ENCODE measurements at regions not wholly inside any gene's neighbourhood (a gene's known extent, or its start where the extent isn't known, plus 50 kb on each side); places are given as distances from the start of the nearest gene placed in this dataset.

DNA sequence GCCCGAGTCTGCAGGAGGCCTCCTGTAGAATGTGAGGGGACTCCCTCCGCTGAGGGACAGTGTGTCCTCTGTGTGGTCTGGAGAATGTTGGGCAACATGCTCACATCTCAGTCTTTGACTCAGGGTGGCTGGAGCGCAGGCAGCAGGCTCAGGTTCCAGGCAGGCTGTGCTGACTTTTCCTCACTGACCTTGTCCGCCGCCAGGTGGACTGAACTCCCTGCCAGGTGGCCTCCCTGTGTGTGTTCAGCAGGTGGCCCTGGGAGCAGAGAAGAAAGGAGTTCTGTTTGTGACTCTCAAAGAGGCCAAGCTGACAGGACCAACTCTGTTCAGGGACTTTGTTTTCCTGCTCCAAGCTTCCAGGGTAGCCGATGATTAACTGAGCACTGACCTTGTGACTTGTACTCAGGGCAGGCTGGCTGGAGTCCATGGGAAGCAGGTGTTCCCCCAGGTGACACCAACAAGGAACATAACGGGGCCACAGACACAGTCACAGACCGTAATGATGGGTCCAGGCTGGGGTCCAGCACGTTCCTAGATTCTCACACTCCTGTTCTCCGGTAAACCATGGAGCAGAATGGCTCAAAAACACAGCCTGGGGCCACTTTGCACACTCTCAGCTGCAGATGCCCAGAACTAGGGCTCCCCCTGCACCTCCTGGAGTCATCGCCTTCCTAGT is 439.8 kb downstream of the RNF144A start:
- Histone ChIP-seq H3K4me3 (no peak overlapping the region), H3K27ac (no peak overlapping the region), H3K4me1 (no peaks in the 10 kb centered on the region), H3K27me3 (no peaks in the 10 kb centered on the region), H3K9me3 (no peaks in the 10 kb centered on the region), H3K36me3 (no peaks in the 10 kb centered on the region)
- TF ChIP-seq, protein P1, sequence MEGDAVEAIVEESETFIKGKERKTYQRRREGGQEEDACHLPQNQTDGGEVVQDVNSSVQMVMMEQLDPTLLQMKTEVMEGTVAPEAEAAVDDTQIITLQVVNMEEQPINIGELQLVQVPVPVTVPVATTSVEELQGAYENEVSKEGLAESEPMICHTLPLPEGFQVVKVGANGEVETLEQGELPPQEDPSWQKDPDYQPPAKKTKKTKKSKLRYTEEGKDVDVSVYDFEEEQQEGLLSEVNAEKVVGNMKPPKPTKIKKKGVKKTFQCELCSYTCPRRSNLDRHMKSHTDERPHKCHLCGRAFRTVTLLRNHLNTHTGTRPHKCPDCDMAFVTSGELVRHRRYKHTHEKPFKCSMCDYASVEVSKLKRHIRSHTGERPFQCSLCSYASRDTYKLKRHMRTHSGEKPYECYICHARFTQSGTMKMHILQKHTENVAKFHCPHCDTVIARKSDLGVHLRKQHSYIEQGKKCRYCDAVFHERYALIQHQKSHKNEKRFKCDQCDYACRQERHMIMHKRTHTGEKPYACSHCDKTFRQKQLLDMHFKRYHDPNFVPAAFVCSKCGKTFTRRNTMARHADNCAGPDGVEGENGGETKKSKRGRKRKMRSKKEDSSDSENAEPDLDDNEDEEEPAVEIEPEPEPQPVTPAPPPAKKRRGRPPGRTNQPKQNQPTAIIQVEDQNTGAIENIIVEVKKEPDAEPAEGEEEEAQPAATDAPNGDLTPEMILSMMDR (IDR thresholded peaks at IDR 0.05) = no peak
- DNase-seq (ENCODE audit: low spot score) = no peak

DNA sequence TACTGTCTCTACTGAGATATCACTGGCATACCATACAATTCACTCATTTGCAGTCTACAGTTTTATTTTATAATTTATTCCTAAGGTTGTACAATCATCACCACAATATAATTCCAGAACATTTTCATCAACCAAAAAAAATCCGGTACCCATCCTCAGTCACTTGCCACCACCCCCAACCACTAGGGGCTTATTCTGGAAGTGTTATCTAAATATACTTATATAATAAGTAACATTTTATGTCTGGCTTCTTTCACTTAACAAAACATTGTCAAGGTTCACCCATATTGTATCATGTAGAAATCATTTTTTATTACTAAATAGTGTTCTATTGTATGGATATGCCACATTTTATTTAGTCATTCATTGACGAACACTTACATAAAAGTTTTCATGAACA is 440.8 kb downstream of the RNF144A start:
- TF ChIP-seq, protein P1 (IDR thresholded peaks at IDR 0.05) = no peak
- no peaks in the 10 kb centered on the region for H3K27me3 ChIP-seq
- no peak for DNase-seq (ENCODE audit: low spot score)
- no peak overlapping the region for H3K4me3 ChIP-seq
- no peaks in the 10 kb centered on the region for H3K4me1 ChIP-seq
- no peaks in the 10 kb centered on the region for H3K36me3 ChIP-seq
- H3K27ac ChIP-seq = no peak overlapping the region
- no peaks in the 10 kb centered on the region for H3K9me3 ChIP-seq

DNA sequence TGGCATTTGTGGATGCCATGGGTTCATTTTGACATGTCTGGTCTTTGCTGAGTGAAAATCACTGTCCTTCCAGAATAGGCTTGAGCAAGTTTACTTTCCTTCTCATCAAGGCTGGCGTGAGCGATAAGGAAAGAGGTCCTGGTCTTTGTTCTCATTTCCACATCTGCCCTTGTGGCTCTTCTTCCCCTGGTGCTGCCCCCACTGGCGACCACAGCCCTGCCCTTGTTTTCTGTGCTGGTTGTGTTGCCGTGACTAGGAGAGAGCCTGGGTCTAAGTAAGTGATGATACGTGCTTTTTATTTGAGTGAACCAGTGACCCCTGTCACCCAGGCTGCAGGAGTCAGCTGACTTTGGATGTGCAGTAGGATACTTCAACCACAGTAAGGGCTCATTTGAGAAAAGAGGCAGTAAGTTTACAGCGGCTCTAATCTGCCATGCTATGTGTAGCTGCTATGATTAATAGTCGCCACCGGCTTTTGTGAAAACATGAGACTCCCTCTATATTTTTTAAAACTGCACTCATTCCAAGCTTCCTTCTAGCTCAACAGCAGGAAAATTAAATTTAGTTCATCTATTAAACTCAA is 441.7 kb downstream of the RNF144A start:
- no peaks in the 10 kb centered on the region for H3K36me3 ChIP-seq
- no peaks in the 10 kb centered on the region for H3K9me3 ChIP-seq
- no peaks in the 10 kb centered on the region for H3K27me3 ChIP-seq
- no peak for DNase-seq (ENCODE audit: low spot score)
- TF ChIP-seq, protein P1 (IDR thresholded peaks at IDR 0.05) = no peak
- H3K27ac ChIP-seq = no peak overlapping the region
- H3K4me3 ChIP-seq = no peak overlapping the region
- no peaks in the 10 kb centered on the region for H3K4me1 ChIP-seq

DNA sequence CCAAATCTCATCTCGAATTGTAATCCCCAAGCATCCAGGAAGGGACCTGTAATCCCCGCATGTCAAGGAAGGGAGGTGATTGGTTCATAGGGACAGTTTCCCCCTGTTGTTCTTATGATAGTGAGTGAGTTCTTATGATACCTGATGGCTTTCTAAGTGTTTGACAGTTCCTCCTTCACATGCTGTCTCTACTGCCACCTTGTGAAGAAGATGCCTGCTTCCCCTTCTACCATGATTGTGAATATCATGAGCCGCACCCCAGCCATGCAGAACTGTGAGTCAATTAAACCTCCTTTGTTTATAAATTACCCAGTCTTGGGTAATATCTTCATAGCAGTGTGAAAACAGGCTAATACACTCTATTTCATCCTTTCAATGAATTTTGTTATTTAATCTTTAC is 446.7 kb downstream of the RNF144A start:
- H3K27ac ChIP-seq = no peak overlapping the region
- DNase-seq (ENCODE audit: low spot score) = no peak
- no peaks in the 10 kb centered on the region for H3K36me3 ChIP-seq
- H3K4me3 ChIP-seq = no peak overlapping the region
- TF ChIP-seq, protein P1 (IDR thresholded peaks at IDR 0.05) = no peak
- no peaks in the 10 kb centered on the region for H3K4me1 ChIP-seq
- peaks cover 0 to 18% of the 10 kb centered on the region in 2 donors for H3K9me3 ChIP-seq
- no peaks in the 10 kb centered on the region for H3K27me3 ChIP-seq

DNA sequence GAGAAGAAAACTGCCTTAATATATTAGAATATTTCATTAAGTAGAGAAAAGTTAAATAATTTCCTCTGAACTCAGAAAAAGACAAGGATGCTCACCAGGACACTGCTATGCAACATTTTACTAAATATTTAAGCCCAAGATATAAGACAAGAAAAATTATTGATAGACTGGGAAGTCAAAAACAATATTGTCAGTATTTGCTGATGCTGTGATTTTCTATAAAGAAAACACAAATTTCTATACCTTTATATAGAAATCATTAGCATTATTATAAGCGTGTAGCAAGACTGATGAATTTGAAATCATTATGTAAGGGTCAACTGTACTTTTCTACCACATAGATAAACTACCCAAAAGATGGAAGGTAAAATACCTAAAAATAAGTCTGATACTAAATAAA is 451.0 kb downstream of the RNF144A start:
- no peak overlapping the region for H3K27ac ChIP-seq
- H3K36me3 ChIP-seq = no peaks in the 10 kb centered on the region
- no peak overlapping the region for H3K4me3 ChIP-seq
- DNase-seq (ENCODE audit: low spot score) = no peak
- H3K27me3 ChIP-seq = no peaks in the 10 kb centered on the region
- H3K4me1 ChIP-seq = no peaks in the 10 kb centered on the region
- H3K9me3 ChIP-seq = peaks cover 0 to 25% of the 10 kb centered on the region in 2 donors
- TF ChIP-seq, protein P1 (IDR thresholded peaks at IDR 0.05) = no peak

DNA sequence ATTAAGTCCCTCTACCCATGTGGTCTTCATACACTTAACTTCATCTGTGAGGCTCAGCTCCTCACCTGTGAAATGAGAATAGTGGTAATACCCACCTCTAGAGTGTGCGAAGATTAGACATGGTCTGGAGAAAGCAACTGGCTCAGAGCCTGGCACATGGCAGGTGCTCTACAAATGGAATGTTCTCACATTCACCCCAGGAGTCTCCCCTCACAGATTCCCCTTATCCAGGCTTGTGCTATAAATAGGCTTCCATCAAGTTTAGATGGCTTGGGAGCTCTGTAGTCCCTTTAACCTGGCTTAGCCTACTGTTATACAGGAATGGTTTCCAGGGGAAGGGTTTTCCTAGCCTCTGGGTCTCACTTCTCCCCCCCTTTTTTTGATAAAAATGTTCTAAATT is 455.9 kb downstream of the RNF144A start:
- H3K9me3 ChIP-seq = peaks cover 0 to 14% of the 10 kb centered on the region in 2 donors
- no peaks in the 10 kb centered on the region for H3K27me3 ChIP-seq
- no peak for DNase-seq (ENCODE audit: low spot score)

More for the DNA sequence above, 455.9 kb downstream of the RNF144A start:
- H3K4me1 ChIP-seq = peaks cover 0 to 5% of the 10 kb centered on the region in 2 donors
- TF ChIP-seq, protein P1 (IDR thresholded peaks at IDR 0.05) = no peak
- no peak overlapping the region for H3K4me3 ChIP-seq
- no peak overlapping the region for H3K27ac ChIP-seq
- H3K36me3 ChIP-seq = no peaks in the 10 kb centered on the region

All from right atrium auricular region (tissue), 2 donors.